ENCODE measurements at regions not wholly inside any gene's neighbourhood (a gene's known extent, or its start where the extent isn't known, plus 50 kb on each side); places are given as distances from the start of the nearest gene placed in this dataset.

DNA sequence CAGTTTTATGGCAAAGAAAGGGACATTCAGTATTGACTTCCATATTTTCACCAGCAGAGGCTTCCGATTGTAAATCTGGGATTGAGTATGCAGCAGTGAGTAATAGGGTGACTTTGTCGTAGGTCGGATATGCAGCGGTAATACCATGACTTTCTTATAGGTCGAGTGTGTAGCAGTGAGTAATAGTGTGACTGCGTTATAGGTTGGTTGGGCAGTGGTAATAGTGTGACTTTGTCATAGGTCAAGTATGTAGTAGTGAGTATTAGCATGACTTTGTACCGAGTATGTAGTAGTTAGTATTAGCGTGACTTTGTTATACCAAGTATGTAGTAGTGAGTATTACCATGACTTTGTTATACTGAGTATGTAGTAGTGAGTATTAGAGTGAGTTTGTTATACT is 268.2 kb upstream of the ADARB2 start:
- in situ Hi-C loops (cut with MboI; ENCODE audit: low sequenced_read_pairs), result no loop called here

DNA sequence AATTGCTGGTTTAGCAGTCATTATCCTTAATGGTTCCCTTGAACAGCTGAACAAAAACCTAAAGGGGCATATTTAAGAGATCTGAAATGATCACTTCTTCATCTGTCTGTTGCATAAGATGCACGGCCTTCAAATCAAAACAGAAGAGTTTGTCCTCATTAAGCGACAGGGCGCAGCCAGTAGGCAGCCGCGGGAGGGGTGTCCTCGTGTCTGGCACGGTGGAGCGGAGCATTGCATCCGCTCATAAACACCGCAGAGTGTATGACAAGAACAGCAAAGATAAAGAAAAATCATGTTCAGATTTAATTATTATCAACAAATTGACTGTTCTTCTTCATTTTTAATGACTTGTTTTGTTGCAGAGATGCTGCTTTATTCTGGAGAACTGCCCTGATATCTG is 255.6 kb upstream of the ADARB2 start:
- in situ Hi-C loops (cut with MboI; ENCODE audit: low sequenced_read_pairs), result no loop called here

DNA sequence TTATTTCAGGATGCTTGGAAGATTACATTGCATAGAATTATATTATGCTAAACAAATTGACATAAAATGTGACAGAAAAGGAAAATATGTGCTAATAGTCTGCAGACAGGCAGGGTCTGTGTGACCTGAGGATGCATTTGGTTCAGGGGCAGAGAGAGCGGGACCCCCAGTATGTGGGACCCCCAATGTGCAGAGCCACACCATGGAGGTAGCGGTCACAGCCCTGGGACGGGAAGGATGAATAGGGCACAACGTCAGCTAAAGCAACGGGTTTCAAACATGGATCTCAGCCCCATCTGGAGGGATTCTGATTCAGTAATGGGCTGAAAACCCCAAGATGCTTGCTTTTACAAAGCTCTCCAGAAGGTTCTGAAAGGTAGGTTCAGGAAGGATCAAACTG is 251.8 kb upstream of the ADARB2 start:
- in situ Hi-C loops (cut with MboI; ENCODE audit: low sequenced_read_pairs), result no loop called here

- in situ Hi-C loops (cut with MboI; ENCODE audit: low sequenced_read_pairs), result no loop called here
These were observed 244.7 kb upstream of the ADARB2 start for GRCh38 chr10:1981976-1982375.

DNA sequence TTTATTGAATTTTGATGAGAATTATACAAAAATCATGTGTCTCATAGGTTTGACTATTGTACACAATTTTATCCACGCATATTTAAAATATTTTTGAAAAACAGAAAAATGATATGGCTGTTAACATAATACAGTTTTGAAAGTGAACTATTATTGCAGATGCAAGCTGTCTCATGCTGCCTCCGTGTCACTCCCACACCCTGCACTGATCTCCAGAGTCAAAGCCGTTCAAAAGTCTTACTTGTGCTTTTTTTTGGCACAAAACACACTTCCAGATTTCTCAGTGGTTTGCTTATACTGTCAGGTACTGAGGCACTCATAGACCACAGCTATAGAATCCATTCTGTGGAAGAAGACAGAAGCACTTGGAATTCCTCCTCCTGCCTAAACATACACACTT is 243.1 kb upstream of the ADARB2 start:
- in situ Hi-C loops (cut with MboI; ENCODE audit: low sequenced_read_pairs), result no loop called here

DNA sequence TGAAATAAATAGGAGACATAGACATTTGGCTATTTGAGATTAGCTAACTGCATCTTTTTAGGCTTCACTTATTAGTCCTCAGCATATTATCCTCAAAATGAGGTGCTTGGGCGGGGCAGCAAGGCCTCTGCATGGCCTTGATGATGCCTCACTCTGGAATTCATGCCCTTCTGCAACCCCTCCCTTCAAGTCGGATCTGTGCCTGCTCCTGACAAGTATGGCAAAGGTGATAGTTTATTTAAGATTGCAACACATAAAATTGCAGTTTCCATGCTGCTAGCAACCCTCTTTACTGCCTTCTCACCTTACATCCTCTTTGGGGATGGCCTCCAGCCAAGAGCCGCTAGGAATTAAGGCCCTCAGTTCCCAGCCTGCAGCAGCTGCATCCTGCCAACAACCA is 241.3 kb upstream of the ADARB2 start:
- in situ Hi-C loops (cut with MboI; ENCODE audit: low sequenced_read_pairs), result no loop called here

DNA sequence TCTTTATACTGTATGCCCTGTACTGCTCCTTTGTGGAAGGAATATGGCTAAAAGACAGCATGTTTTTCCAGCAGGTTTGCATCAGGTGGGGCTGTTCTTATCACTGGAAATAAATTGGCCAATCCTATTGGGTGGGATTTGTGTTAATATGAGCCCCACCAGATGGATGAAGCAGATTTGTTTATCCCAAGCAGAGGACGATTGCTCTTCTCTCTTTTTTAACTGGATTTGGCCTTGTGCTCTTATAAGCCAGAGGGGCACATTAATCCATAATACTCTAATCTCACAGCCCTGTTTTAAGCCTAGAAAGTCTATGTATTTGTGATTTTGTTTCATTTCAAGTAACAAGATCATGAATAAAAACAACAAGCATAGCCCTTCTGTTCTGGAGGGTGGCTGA is 240.1 kb upstream of the ADARB2 start:
- in situ Hi-C loops (cut with MboI; ENCODE audit: low sequenced_read_pairs), result no loop called here

DNA sequence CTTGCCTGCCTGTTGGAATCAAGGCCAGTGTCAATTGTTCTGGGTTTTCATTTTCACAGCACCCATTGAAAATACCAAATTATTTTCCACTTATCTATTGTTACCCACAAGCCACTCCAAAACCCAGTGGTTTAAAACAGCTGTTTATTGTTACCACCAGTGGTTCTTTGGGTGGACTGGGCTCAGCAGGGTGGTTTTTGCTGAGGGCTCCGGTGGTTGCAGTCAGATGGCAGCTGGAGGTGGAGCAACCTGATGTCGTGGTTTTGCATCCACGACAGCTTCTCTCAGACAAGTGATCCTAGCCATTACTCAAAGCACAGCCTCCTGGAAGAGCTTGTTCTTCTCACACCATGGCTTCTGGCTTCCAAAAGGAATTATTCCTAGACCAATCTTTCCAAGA is 235.1 kb upstream of the ADARB2 start:
- in situ Hi-C loops (cut with MboI; ENCODE audit: low sequenced_read_pairs), result no loop called here

- in situ Hi-C loops (cut with MboI; ENCODE audit: low sequenced_read_pairs), result no loop called here
These were observed 231.1 kb upstream of the ADARB2 start for GRCh38 chr10:1968257-1969033.

GRCh38 chr10:1966712-1967376 is 229.5 kb upstream of the ADARB2 start:
- in situ Hi-C loops (cut with MboI; ENCODE audit: low sequenced_read_pairs), result no loop called here

- in situ Hi-C loops (cut with MboI; ENCODE audit: low sequenced_read_pairs), result no loop called here
These were observed 227.2 kb upstream of the ADARB2 start for GRCh38 chr10:1964476-1964875.

- in situ Hi-C loops (cut with MboI; ENCODE audit: low sequenced_read_pairs), result no loop called here
These were observed 226.0 kb upstream of the ADARB2 start for GRCh38 chr10:1963341-1963740.

DNA sequence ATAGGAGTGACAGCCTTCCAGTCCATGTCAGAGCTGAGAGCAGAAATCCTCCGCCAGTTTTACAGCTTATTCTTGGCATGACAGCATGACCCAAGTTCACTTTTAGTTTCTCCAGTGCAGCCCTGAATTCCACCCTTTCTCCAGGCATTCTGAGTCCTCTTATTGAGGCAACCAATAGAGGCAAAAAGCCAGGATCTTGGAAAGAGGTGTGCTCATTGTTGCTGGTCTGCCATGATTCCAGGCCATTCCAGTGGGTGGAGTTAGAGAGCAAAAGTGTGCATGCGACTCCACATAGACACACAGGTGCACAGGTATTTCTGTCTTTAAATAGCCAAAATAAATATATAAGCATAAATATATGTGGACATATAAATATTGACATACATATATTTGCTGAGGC is 224.7 kb upstream of the ADARB2 start:
- in situ Hi-C loops (cut with MboI; ENCODE audit: low sequenced_read_pairs), result no loop called here

DNA sequence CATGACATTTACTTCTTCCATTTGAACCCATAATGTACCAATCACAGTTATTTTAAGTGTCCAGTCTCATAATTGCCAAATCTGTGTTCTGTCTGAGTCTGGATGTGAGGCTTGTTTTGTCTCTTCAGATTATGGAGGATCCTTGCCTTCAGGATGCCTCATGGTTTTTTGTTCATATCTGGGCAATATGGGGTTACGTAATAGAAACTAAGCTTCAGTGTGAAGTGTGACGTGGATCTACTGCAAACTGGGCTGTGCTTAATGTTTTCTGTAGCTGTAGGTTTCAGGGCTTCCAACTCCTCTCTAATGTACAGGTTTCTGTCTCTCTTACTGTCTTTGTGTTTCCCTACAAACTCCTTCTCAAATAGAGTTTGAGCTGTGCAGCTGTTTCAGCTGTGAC is 223.7 kb upstream of the ADARB2 start:
- in situ Hi-C loops (cut with MboI; ENCODE audit: low sequenced_read_pairs), result no loop called here

DNA sequence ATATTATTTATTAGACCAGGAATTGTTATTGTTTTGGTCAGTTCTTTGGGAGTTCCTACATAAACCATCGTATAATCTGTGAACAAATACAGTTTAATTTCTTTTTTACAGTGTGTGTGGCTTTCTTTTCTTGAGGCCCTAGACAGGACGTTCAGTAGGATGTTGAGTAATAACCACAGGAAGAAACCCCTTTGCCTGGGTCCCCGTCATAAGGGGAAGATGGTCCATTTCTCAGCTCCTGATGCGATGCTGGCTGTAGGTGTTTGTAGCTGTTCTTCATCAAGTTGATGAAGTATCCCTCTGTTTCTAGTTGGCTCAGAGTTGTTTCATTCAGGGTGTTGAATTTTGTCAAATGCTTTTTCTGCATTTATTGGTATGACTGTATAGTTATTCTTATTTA is 219.7 kb upstream of the ADARB2 start:
- in situ Hi-C loops (cut with MboI; ENCODE audit: low sequenced_read_pairs), result no loop called here

DNA sequence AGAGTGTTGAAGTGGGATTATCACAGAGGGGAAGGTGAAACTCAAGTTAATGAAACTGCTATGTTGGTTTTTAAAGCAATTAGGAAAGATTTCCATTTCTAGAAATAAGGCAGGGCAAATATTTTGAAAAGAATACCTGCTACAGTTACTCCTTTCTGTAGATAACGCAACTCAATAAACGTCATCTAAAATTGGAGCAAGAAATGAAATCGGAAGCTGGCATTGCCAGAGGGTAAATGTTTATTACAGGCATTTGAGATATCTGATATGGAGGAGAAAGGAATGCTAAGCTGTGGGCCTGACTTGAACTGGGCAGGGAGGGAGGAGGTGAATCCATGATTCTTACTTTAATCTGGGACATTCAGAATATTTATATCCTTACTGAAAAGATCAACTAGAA is 217.0 kb upstream of the ADARB2 start:
- in situ Hi-C loops (cut with MboI; ENCODE audit: low sequenced_read_pairs), result no loop called here

GRCh38 chr10:1952126-1953095 is 215.1 kb upstream of the ADARB2 start:
- in situ Hi-C loops (cut with MboI; ENCODE audit: low sequenced_read_pairs), result no loop called here

DNA sequence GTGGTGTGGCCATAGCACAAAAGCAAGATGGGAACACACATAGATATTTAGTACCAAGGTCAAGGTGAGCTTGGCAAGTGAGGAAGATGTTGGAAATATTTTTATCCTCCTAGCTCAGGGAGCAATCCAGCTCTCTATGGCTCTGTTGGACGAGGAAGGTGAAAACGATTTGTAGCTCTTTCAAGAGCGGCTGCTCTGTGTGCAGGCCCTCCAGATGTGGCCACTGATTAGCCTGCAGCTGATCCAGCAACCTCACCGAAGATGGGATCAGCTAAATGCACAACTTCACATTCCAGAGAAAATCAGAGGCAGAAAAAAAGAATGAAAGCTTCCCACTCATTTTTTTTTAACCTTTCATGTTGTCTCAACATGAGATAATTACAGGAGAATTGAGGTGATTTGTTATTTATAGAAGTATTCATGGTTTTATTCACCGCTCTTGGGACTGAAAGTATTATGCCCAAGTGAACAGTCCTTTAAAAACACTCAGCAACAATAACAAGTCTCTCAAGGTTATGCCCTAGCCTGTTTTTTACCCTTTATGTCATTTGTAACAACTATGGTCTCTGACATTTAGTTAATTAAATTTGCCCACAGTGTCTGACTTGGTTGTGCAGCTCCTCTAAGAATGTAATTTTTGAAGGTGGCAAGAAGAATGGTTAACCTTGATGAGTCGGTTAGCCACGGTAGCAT is 213.6 kb upstream of the ADARB2 start:
- in situ Hi-C loops (cut with MboI; ENCODE audit: low sequenced_read_pairs), result no loop called here

DNA sequence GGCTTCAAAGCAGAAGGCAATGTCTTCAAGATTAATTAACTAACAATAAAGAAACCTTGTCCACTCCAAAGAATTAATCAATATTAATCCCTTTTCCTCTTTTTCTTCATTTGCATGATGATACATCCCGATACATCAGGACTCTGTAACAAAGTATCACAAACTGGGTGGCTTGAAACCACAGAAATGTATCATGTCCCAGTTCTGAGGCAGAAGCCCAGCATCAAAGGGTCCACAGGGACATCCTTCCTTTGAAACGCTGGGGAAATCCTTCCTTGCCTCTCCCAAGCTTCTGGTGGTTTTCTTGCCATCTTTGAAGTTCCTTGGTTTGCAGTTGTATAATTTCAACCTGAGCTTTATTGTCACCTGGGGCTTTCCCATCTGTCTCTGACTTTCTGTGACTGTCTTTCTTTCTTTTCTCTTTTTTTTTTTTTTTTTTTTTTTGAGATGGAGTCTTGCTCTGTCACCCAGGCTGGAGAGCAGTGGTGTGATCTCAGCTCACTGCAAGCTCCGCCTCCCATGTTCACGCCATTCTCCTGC is 210.2 kb upstream of the ADARB2 start:
- in situ Hi-C loops (cut with MboI; ENCODE audit: low sequenced_read_pairs), result no loop called here

- in situ Hi-C loops (cut with MboI; ENCODE audit: low sequenced_read_pairs), result no loop called here
These were observed 207.2 kb upstream of the ADARB2 start for GRCh38 chr10:1944487-1944886.

- in situ Hi-C loops (cut with MboI; ENCODE audit: low sequenced_read_pairs), result no loop called here
These were observed 205.2 kb upstream of the ADARB2 start for GRCh38 chr10:1942478-1942877.

Measured in HL-60/S4 (cell line).